ENCODE measurements at regions not wholly inside any gene's neighbourhood (a gene's known extent, or its start where the extent isn't known, plus 50 kb on each side); places are given as distances from the start of the nearest gene placed in this dataset.

- TF ChIP-seq, protein P1, sequence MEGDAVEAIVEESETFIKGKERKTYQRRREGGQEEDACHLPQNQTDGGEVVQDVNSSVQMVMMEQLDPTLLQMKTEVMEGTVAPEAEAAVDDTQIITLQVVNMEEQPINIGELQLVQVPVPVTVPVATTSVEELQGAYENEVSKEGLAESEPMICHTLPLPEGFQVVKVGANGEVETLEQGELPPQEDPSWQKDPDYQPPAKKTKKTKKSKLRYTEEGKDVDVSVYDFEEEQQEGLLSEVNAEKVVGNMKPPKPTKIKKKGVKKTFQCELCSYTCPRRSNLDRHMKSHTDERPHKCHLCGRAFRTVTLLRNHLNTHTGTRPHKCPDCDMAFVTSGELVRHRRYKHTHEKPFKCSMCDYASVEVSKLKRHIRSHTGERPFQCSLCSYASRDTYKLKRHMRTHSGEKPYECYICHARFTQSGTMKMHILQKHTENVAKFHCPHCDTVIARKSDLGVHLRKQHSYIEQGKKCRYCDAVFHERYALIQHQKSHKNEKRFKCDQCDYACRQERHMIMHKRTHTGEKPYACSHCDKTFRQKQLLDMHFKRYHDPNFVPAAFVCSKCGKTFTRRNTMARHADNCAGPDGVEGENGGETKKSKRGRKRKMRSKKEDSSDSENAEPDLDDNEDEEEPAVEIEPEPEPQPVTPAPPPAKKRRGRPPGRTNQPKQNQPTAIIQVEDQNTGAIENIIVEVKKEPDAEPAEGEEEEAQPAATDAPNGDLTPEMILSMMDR (IDR thresholded peaks at IDR 0.05 in 2 of 3, conservative IDR thresholded peaks at IDR 0.05 in 1 of 3; ENCODE audit: insufficient read depth in 2 of 3, low read depth in 1 of 3, low read length in 3 of 3): no peak
- no peak for TF ChIP-seq ZEB2 (IDR thresholded peaks at IDR 0.05)
- no peak for TF ChIP-seq KDM2B (CRISPR knock-in tag; IDR thresholded peaks at IDR 0.05)
- no peak for TF ChIP-seq ZNF263 (CRISPR knock-in tag; IDR thresholded peaks at IDR 0.05; ENCODE audit: borderline replicate concordance)
- TF ChIP-seq PATZ1 (CRISPR knock-in tag; IDR thresholded peaks at IDR 0.05; ENCODE audit: borderline replicate concordance): no peak
- TF ChIP-seq ZBTB8A (IDR thresholded peaks at IDR 0.05; ENCODE audit: partially characterized antibody): no peak
- no peak for TF ChIP-seq CHCHD3 (CRISPR knock-in tag; IDR thresholded peaks at IDR 0.05)
- no peak for TF ChIP-seq EZH2 (IDR thresholded peaks at IDR 0.05; ENCODE audit: borderline replicate concordance, low read depth, low read length)
- no peak for TF ChIP-seq CCAR2 (IDR thresholded peaks at IDR 0.05; ENCODE audit: low read depth, low read length)
Measured at GRCh38 chr2:8543060-8543382, 138.8 kb upstream of the ID2 start.

Measured in K562 (cell line).